ENCODE measurements at regions not wholly inside any gene's neighbourhood (a gene's known extent, or its start where the extent isn't known, plus 50 kb on each side); places are given as distances from the start of the nearest gene placed in this dataset.

DNA sequence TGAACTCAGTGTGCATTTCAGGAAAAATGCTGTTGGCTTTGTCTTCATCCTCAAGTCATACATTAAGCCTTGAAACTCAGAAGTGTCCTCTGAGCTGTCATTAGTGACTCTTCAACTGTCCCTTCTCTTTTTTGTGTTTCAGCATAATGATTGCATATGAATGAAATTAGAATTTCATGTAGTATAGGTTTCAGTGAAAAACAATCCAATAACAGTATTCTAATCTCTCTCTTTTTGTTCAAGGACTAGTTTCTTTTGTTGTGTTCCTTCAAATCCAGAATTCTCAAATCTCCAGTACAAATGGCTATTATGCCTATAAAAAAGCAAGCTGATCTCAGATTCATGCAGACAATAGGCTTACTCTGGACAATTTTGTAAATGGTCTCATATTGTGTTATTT, 133.5 kb downstream of the QPCT start (continued):
- TF ChIP-seq CHD7 (IDR thresholded peaks at IDR 0.05; ENCODE audit: insufficient replicate concordance, low read length) = no peak
- no peak for TF ChIP-seq CTCF (IDR thresholded peaks at IDR 0.05; ENCODE audit: control extremely low read depth in 1 of 3, insufficient read depth in 1 of 3, low read depth in 1 of 3, low read length in 3 of 3)

Data from H1 (cell line).